H9 (cell line): ENCODE measurements at regions not wholly inside any gene's neighbourhood (a gene's known extent, or its start where the extent isn't known, plus 50 kb on each side); places are given as distances from the start of the nearest gene placed in this dataset.

Source experiments
- DNase-seq: peaks from one replicate; pipeline ENCODE4 v3.0.0-alpha.2; 2017
- H2AFZ ChIP-seq: one replicate; pipeline ENCODE4 v1.6.1; 2013; ENCODE audit warnings: mild to moderate bottlenecking, low read length, control low read depth, moderate library complexity
- H2AK5ac ChIP-seq: 2 replicates; pipeline ENCODE4 v1.6.1; 2013; ENCODE audit warnings: low read length, control low read depth, mixed read lengths; ENCODE audit not compliant: insufficient read length
- H2BK120ac ChIP-seq: one replicate; pipeline ENCODE4 v1.6.1; 2013; ENCODE audit warnings: low read depth, mild to moderate bottlenecking, low read length, control low read depth, inconsistent platforms; ENCODE audit not compliant: poor library complexity, severe bottlenecking
- H2BK12ac ChIP-seq: 2 replicates; pipeline ENCODE4 v1.6.1; 2013; ENCODE audit warnings: low read length, control low read depth, mixed read lengths, low read depth; ENCODE audit not compliant: insufficient read length
- H2BK15ac ChIP-seq: 2 replicates; pipeline ENCODE4 v1.6.1; 2013; ENCODE audit warnings: low read depth, low read length, control low read depth
- H2BK20ac ChIP-seq: one replicate; pipeline ENCODE4 v1.6.1; 2013; ENCODE audit warnings: low read depth, mild to moderate bottlenecking, low read length, control low read depth, inconsistent platforms; ENCODE audit not compliant: poor library complexity, severe bottlenecking
- H2BK5ac ChIP-seq: 2 replicates; pipeline ENCODE4 v1.6.1; 2013; ENCODE audit warnings: low read length, control low read depth, mixed read lengths; ENCODE audit not compliant: insufficient read length
- H3K14ac ChIP-seq: 2 replicates; pipeline ENCODE4 v1.6.1; 2013; ENCODE audit warnings: low read length, control low read depth; ENCODE audit not compliant: insufficient read depth
- H3K18ac ChIP-seq: 2 replicates; pipeline ENCODE4 v1.6.1; 2013; ENCODE audit warnings: low read depth, mild to moderate bottlenecking, mixed read lengths, low read length, control low read depth; ENCODE audit not compliant: insufficient read length
- H3K23ac ChIP-seq: 2 replicates; pipeline ENCODE4 v1.6.1; 2013; ENCODE audit warnings: low read length, control low read depth, mixed read lengths, low read depth; ENCODE audit not compliant: insufficient read length
- H3K23me2 ChIP-seq: 2 replicates; pipeline ENCODE4 v1.6.1; 2013; ENCODE audit warnings: low read depth, mild to moderate bottlenecking, mixed read lengths, low read length, control low read depth; ENCODE audit not compliant: insufficient read length, poor library complexity, severe bottlenecking
- H3K27ac ChIP-seq: 2 replicates; pipeline ENCODE4 v1.5.1; 2013; ENCODE audit warnings: low read length, control low read depth, mixed read lengths, low read depth; ENCODE audit not compliant: insufficient read length
- H3K27me3 ChIP-seq: 2 replicates; pipeline ENCODE4 v1.6.1; 2013; ENCODE audit warnings: low read length, control low read depth, inconsistent platforms; ENCODE audit not compliant: insufficient read depth
- H3K4ac ChIP-seq: 2 replicates; pipeline ENCODE4 v1.6.1; 2013; ENCODE audit warnings: low read depth, mild to moderate bottlenecking, control low read depth, inconsistent platforms, low read length, moderate library complexity
- H3K4me1 ChIP-seq: 2 replicates; pipeline ENCODE4 v1.6.1; 2013; ENCODE audit warnings: low read length, control low read depth, inconsistent platforms; ENCODE audit not compliant: insufficient read depth
- H3K4me2 ChIP-seq: 2 replicates; pipeline ENCODE4 v1.6.1; 2013; ENCODE audit warnings: low read length, control low read depth, mixed read lengths; ENCODE audit not compliant: insufficient read length, insufficient read depth
- H3K56ac ChIP-seq: 2 replicates; pipeline ENCODE4 v1.6.1; 2013; ENCODE audit warnings: low read depth, mild to moderate bottlenecking, mixed read lengths, low read length, control low read depth; ENCODE audit not compliant: insufficient read length
- H3K79me1 ChIP-seq: 2 replicates; pipeline ENCODE4 v1.6.1; 2013; ENCODE audit warnings: low read depth, mild to moderate bottlenecking, moderate library complexity, low read length, control low read depth, inconsistent platforms; ENCODE audit not compliant: insufficient read depth, poor library complexity, severe bottlenecking
- H3K79me2 ChIP-seq: 2 replicates; pipeline ENCODE4 v1.6.1; 2013; ENCODE audit warnings: low read length, control low read depth, inconsistent platforms; ENCODE audit not compliant: insufficient read depth
- H3K9ac ChIP-seq: 2 replicates; pipeline ENCODE4 v1.6.1; 2013; ENCODE audit warnings: low read length, control low read depth, mixed read lengths; ENCODE audit not compliant: insufficient read length; ENCODE audit errors: extremely low read depth
- H3K9me3 ChIP-seq: one replicate; pipeline ENCODE4 v1.6.1; 2013; ENCODE audit warnings: low read depth, low read length, inconsistent platforms; ENCODE audit not compliant: control insufficient read depth
- H3T11ph ChIP-seq: one replicate; pipeline ENCODE4 v1.6.1; 2013; ENCODE audit warnings: mild to moderate bottlenecking, low read length, control low read depth, inconsistent platforms
- H4K20me1 ChIP-seq: one replicate; pipeline ENCODE4 v1.6.1; 2013; ENCODE audit not compliant: control insufficient read depth, insufficient read length, insufficient read depth
- H4K5ac ChIP-seq: 2 replicates; pipeline ENCODE4 v1.6.1; 2013; ENCODE audit warnings: low read depth, mild to moderate bottlenecking, mixed read lengths, low read length, control low read depth; ENCODE audit not compliant: insufficient read length
- H4K8ac ChIP-seq: replicated peaks from 2 replicates; pipeline ENCODE4 v1.6.1; 2013; ENCODE audit warnings: low read length, control low read depth, mixed read lengths, low read depth; ENCODE audit not compliant: insufficient read length
- H4K91ac ChIP-seq: 2 replicates; pipeline ENCODE4 v1.6.1; 2013; ENCODE audit warnings: low read depth, mild to moderate bottlenecking, moderate library complexity, mixed read lengths, low read length, control low read depth; ENCODE audit not compliant: insufficient read length
- H3K27ac Mint-ChIP-seq, 3 experiments: 2 replicates in 2 of 3; 3 replicates in 1 of 3; pipeline ENCODE4 v1.8.0; 2020 to 2021; ENCODE audit warnings: mixed read lengths in 3 of 3, mild to moderate bottlenecking in 1 of 3, moderate library complexity in 1 of 3
- H3K27me3 Mint-ChIP-seq: 2 replicates; pipeline ENCODE4 v1.8.0; 2021; ENCODE audit warnings: low read depth, mild to moderate bottlenecking, moderate library complexity, mixed read lengths
- H3K36me3 Mint-ChIP-seq, 3 experiments: 2 replicates in 2 of 3; 3 replicates in 1 of 3; pipeline ENCODE4 v1.8.0; 2020 to 2021; ENCODE audit warnings: low read depth in 3 of 3, mixed read lengths in 3 of 3; ENCODE audit not compliant: insufficient read depth in 1 of 3
- H3K4me1 Mint-ChIP-seq, 2 experiments: 2 replicates each; pipeline ENCODE4 v1.8.0; 2020; ENCODE audit warnings: mixed read lengths in 2 of 2
- H3K4me3 Mint-ChIP-seq, 2 experiments: 2 replicates in 1 of 2; 3 replicates in 1 of 2; pipeline ENCODE4 v1.8.0; 2020 to 2021; ENCODE audit warnings: mild to moderate bottlenecking in 2 of 2, mixed read lengths in 2 of 2, moderate library complexity in 1 of 2
- H3K9me3 Mint-ChIP-seq, 2 experiments: 2 replicates in 1 of 2; 3 replicates in 1 of 2; pipeline ENCODE4 v1.8.0; 2020; ENCODE audit warnings: mild to moderate bottlenecking in 2 of 2, mixed read lengths in 2 of 2, moderate library complexity in 1 of 2
- CTCF ChIP-seq: fragments of 200-600 bp; sonication (generic); conservative IDR thresholded peaks from 3 replicates; pipeline ENCODE4 v1.8.0; 2021; ENCODE audit warnings: antibody characterized with exemption, mild to moderate bottlenecking
- WGBS: extraction: QIAGEN DNeasy Blood & Tissue Kit; methylation state at CpG from one replicate; pipeline ENCODE4 v1.1.7; 2013; ENCODE audit warnings: missing lambda C conversion rate, low lambda C conversion rate, mixed read lengths; ENCODE audit not compliant: insufficient read length; ENCODE audit errors: extremely low coverage; 5-methylcytosine and 5-hydroxymethylcytosine counted together

GRCh38 chr10:78805176-78805575 lies 263.6 kb upstream of the ZMIZ1 start:
- no peak for TF ChIP-seq CTCF
- Histone ChIP-seq H4K91ac (no peak overlapping the region), H3K79me1 (no peaks in the 10 kb centered on the region), H4K20me1 (no peaks in the 10 kb centered on the region), H3K4ac (no peak overlapping the region), H3K27ac (no peak overlapping the region), H2BK5ac (no peak overlapping the region), H2BK20ac (no peak overlapping the region), H3K14ac (no peak overlapping the region), H3K23ac (no peak overlapping the region), H3T11ph (no peak overlapping the region), H2AK5ac (no peak overlapping the region), H3K23me2 (no peaks in the 10 kb centered on the region), H3K56ac (no peak overlapping the region), H4K5ac (no peak overlapping the region), H3K4me2 (no peak overlapping the region), H3K27me3 (no peaks in the 10 kb centered on the region), H3K4me1 (no peaks in the 10 kb centered on the region), H2BK120ac (no peak overlapping the region), H3K9ac (no peak overlapping the region), H2BK12ac (no peak overlapping the region), H3K18ac (no peak overlapping the region), H4K8ac (no peak overlapping the region), H3K79me2 (no peaks in the 10 kb centered on the region), H2BK15ac (no peak overlapping the region), H3K9me3 (no peaks in the 10 kb centered on the region), H2AFZ (no peak overlapping the region)
- Mint-ChIP-seq H3K36me3 (no peaks in the 10 kb centered on the region; a peak in 1 of 7 replicates), H3K27me3 (peaks cover 41% of the 10 kb centered on the region), H3K27ac (no peak overlapping the region), H3K4me1 (peaks cover 5 to 16% of the 10 kb centered on the region in 2 experiments), H3K4me3 (no peak overlapping the region), H3K9me3 (no peaks in the 10 kb centered on the region)
- DNase-seq, result no peak
- no CpG with 5 or more reads among the region's 6 CpGs for WGBS
